Naive thymus-derived CD4-positive, alpha-beta T cell (primary cell): ENCODE measurements at regions not wholly inside any gene's neighbourhood (a gene's known extent, or its start where the extent isn't known, plus 50 kb on each side); places are given as distances from the start of the nearest gene placed in this dataset.
"Not testable (repeated sequence)": the region's sequence is repeated elsewhere in the genome, so short reads cannot be mapped to it uniquely, and the experiment has no call there.

Experiments
- ATAC-seq: fragments of 150-1000 bp; cut with Tn5 transposase; 2 replicates; pipeline ENCODE4 v1.10.0; 2021; ENCODE audit warnings: mild to moderate bottlenecking, moderate library complexity
- CTCF ChIA-PET: fragments of 350-600 bp; sonication (Branson Sonifier 250); formaldehyde crosslinking; loops from one replicate; lab custom pipeline; 2021; ENCODE audit warnings: antibody characterized with exemption; lab: Charles Lee
- POLR2A ChIA-PET: fragments of 350-600 bp; sonication (Branson Sonifier 250); formaldehyde crosslinking; loops from one replicate; lab custom pipeline; 2021; ENCODE audit warnings: antibody characterized with exemption, inconsistent platforms; lab: Charles Lee
- DNase-seq, 9 donors: peaks; one replicate each; pipeline versions ENCODE4 v3.0.0 to v3.0.0-alpha.2; 2020 to 2022; ENCODE audit warnings: mixed read lengths in 1 of 9
- H3K27ac ChIP-seq: one replicate; pipeline ENCODE4 v1.7.0; 2013; ENCODE audit warnings: mild to moderate bottlenecking, low read depth, low read length, moderate library complexity
- H3K27me3 ChIP-seq, 2 donors: one replicate each; pipeline ENCODE4 v1.7.0; 2013; ENCODE audit warnings: low read length in 2 of 2, mild to moderate bottlenecking in 2 of 2, moderate library complexity in 2 of 2; ENCODE audit not compliant: control insufficient read depth in 2 of 2, insufficient read depth in 2 of 2
- H3K36me3 ChIP-seq, 3 experiments: 1 replicate in 2 of 3; 2 replicates in 1 of 3; pipeline ENCODE4 v1.7.0; 2013; ENCODE audit warnings: low read length in 3 of 3, mild to moderate bottlenecking in 3 of 3, moderate library complexity in 1 of 3; ENCODE audit not compliant: insufficient read depth in 3 of 3, control insufficient read depth in 2 of 3
- H3K4me1 ChIP-seq, 2 donors: one replicate each; pipeline ENCODE4 v1.7.0; 2013; ENCODE audit warnings: low read length in 2 of 2, mild to moderate bottlenecking in 2 of 2, moderate library complexity in 1 of 2; ENCODE audit not compliant: control insufficient read depth in 2 of 2, insufficient read depth in 2 of 2
- H3K4me3 ChIP-seq: 2 replicates; pipeline ENCODE4 v1.7.0; 2013; ENCODE audit warnings: mild to moderate bottlenecking, low read length
- H3K9me3 ChIP-seq, 3 experiments: 1 replicate in 2 of 3; 2 replicates in 1 of 3; pipeline ENCODE4 v1.7.0; 2013; ENCODE audit warnings: low read length in 3 of 3; ENCODE audit not compliant: control insufficient read depth in 2 of 3
- H3K27ac Mint-ChIP-seq, 9 donors: one replicate each; pipeline ENCODE4 v1.8.0; 2020 to 2022; ENCODE audit warnings: mixed read lengths in 9 of 9, mild to moderate bottlenecking in 8 of 9, moderate library complexity in 5 of 9, inconsistent platforms in 2 of 9
- H3K27me3 Mint-ChIP-seq, 5 donors: one replicate each; pipeline ENCODE4 v1.8.0; 2021 to 2022; ENCODE audit warnings: mixed read lengths in 5 of 5, mild to moderate bottlenecking in 1 of 5
- H3K36me3 Mint-ChIP-seq, 5 donors: one replicate each; pipeline ENCODE4 v1.8.0; 2020 to 2022; ENCODE audit warnings: mixed read lengths in 5 of 5, mild to moderate bottlenecking in 3 of 5, inconsistent platforms in 1 of 5
- H3K4me1 Mint-ChIP-seq, 7 donors: one replicate each; pipeline ENCODE4 v1.8.0; 2020 to 2022; ENCODE audit warnings: mixed read lengths in 7 of 7, mild to moderate bottlenecking in 3 of 7, inconsistent platforms in 1 of 7
- H3K4me3 Mint-ChIP-seq, 10 donors: one replicate each; pipeline ENCODE4 v1.8.0; 2020 to 2022; ENCODE audit warnings: mild to moderate bottlenecking in 10 of 10, mixed read lengths in 10 of 10, moderate library complexity in 6 of 10, inconsistent platforms in 2 of 10
- H3K9me3 Mint-ChIP-seq, 11 donors: one replicate each; pipeline ENCODE4 v1.8.0; 2020 to 2022; ENCODE audit warnings: mixed read lengths in 11 of 11, mild to moderate bottlenecking in 4 of 11, inconsistent platforms in 1 of 11, moderate library complexity in 1 of 11
- intact Hi-C, 2 donors: fragments of 100-400 bp; cut with micrococcal nuclease; formaldehyde crosslinking; loops; one replicate each; pipeline ENCODE4 v1.15.1; 2023

GRCh38 chr1:47602491-47602890 lies 164.6 kb downstream of the FOXD2 start:
- H3K9me3 ChIP-seq, DNase-seq, intact Hi-C loops, H3K27ac ChIP-seq, ATAC-seq, H3K27ac Mint-ChIP-seq, H3K4me3 Mint-ChIP-seq, H3K27me3 ChIP-seq, POLR2A ChIA-PET, H3K4me1 Mint-ChIP-seq, H3K36me3 ChIP-seq, H3K4me1 ChIP-seq, CTCF ChIA-PET, H3K4me3 ChIP-seq: not testable (repeated sequence)
- H3K27me3 Mint-ChIP-seq = peaks cover 3 to 57% (median 35%) of the 10 kb centered on the region in 5 donors
- peaks cover 9 to 77% (median 35%) of the 10 kb centered on the region in 11 donors for H3K9me3 Mint-ChIP-seq
- peaks cover 0 to 18% (median 0%) of the 10 kb centered on the region in 5 donors for H3K36me3 Mint-ChIP-seq

- H3K27ac ChIP-seq, H3K36me3 ChIP-seq, intact Hi-C loops, H3K27ac Mint-ChIP-seq, ATAC-seq, H3K4me3 Mint-ChIP-seq, DNase-seq, H3K4me3 ChIP-seq, H3K9me3 ChIP-seq, H3K27me3 ChIP-seq, CTCF ChIA-PET, POLR2A ChIA-PET, H3K4me1 Mint-ChIP-seq, H3K4me1 ChIP-seq: not testable (repeated sequence)
- peaks cover 4 to 78% (median 29%) of the 10 kb centered on the region in 11 donors for H3K9me3 Mint-ChIP-seq
- H3K27me3 Mint-ChIP-seq = peaks cover 0 to 49% (median 27%) of the 10 kb centered on the region in 5 donors
- H3K36me3 Mint-ChIP-seq = peaks cover 0 to 11% (median 0%) of the 10 kb centered on the region in 5 donors
Measured at GRCh38 chr1:47604869-47605268, 167.0 kb downstream of the FOXD2 start.

GRCh38 chr1:47608296-47608875 lies 170.5 kb downstream of the FOXD2 start:
- ATAC-seq (no peak), DNase-seq (no peak)
- Mint-ChIP-seq H3K36me3 (no peaks in the 10 kb centered on the region), H3K4me3 (no peak overlapping the region), H3K27me3 (peaks cover 0 to 28% (median 27%) of the 10 kb centered on the region in 5 donors), H3K27ac (no peak overlapping the region), H3K4me1 (no peaks in the 10 kb centered on the region), H3K9me3 (peaks cover 0 to 49% (median 12%) of the 10 kb centered on the region in 11 donors)
- Histone ChIP-seq H3K36me3 (no peaks in the 10 kb centered on the region), H3K9me3 (no peaks in the 10 kb centered on the region), H3K4me1 (no peaks in the 10 kb centered on the region), H3K27me3 (no peaks in the 10 kb centered on the region), H3K27ac (no peak overlapping the region), H3K4me3 (no peak overlapping the region)
- ChIA-PET CTCF (no interaction called here), POLR2A (no interaction called here)
- intact Hi-C loops = no loop called here

DNA sequence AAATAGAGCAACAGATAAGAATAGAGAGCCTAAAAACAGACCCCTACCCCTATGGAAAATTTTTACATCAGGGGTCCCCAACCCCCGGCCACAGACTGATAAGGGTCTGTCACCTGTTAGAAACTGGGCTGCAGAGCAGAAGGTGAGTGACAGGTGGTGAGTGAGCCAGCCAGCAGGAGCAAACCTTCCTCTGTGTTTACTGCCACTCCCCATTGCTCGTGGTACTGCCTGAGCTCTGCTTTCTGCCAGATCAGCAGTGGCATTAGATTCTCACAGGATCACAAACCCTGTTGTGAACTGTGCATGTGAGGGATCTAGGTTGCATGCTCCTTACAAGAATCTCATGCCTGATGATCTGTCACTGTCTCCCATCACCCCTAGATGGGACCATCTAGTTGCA lies 174.1 kb downstream of the FOXD2 start:
- CTCF ChIA-PET = no interaction called here

DNA sequence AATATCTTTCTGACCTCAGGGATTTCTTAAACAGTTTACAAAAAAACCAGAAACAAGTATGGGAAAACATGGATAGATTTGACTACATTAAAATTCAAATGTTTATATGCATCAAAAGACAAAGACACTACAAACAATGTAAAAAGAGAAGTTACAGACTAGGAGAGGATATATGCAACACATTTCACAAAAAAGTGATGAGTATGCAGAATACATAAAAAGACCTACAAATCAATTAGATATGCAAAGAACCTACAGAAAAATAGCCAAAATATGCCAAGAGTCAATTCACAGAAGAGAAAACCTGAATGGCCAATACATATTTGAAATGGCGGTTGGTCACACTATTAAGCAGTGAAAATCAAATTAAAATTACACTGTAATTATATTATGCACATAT lies 175.0 kb downstream of the FOXD2 start:
- H3K4me1 ChIP-seq = no peaks in the 10 kb centered on the region
- no peaks in the 10 kb centered on the region for H3K9me3 ChIP-seq
- H3K27me3 ChIP-seq = no peaks in the 10 kb centered on the region
- H3K36me3 Mint-ChIP-seq = no peaks in the 10 kb centered on the region
- POLR2A ChIA-PET = no interaction called here
- H3K27ac Mint-ChIP-seq = no peak overlapping the region
- no peaks in the 10 kb centered on the region for H3K36me3 ChIP-seq
- DNase-seq (no peak), ATAC-seq (no peak)
- intact Hi-C loops = no loop called here
- H3K27me3 Mint-ChIP-seq = peaks cover 0 to 30% (median 19%) of the 10 kb centered on the region in 5 donors
- no peak overlapping the region for H3K27ac ChIP-seq
- H3K9me3 Mint-ChIP-seq = peaks cover 0 to 16% (median 4%) of the 10 kb centered on the region in 11 donors
- CTCF ChIA-PET = no interaction called here
- H3K4me3 ChIP-seq = no peak overlapping the region
- no peak overlapping the region for H3K4me3 Mint-ChIP-seq
- H3K4me1 Mint-ChIP-seq = peaks cover 0 to 2% (median 0%) of the 10 kb centered on the region in 7 donors

More for the DNA sequence above, 174.1 kb downstream of the FOXD2 start:
- ATAC-seq (no peak), DNase-seq (no peak)
- Histone ChIP-seq H3K4me1 (no peaks in the 10 kb centered on the region), H3K36me3 (no peaks in the 10 kb centered on the region), H3K27ac (no peak overlapping the region), H3K27me3 (no peaks in the 10 kb centered on the region), H3K4me3 (no peak overlapping the region), H3K9me3 (no peaks in the 10 kb centered on the region)
- no peak overlapping the region for H3K4me3 Mint-ChIP-seq
- POLR2A ChIA-PET = interaction anchor here (0.6 kb wide), 1 partner anchor 177 kb away, joined by 4 read pairs; no protein-coding TSS in a partner anchor
- peaks cover 0 to 24% (median 18%) of the 10 kb centered on the region in 5 donors for H3K27me3 Mint-ChIP-seq
- no peaks in the 10 kb centered on the region for H3K4me1 Mint-ChIP-seq
- no peak overlapping the region for H3K27ac Mint-ChIP-seq
- H3K36me3 Mint-ChIP-seq = no peaks in the 10 kb centered on the region
- H3K9me3 Mint-ChIP-seq = peaks cover 0 to 20% (median 7%) of the 10 kb centered on the region in 11 donors
- intact Hi-C loops = no loop called here

- intact Hi-C loops = no loop called here
- CTCF ChIA-PET = no interaction called here
Measured at GRCh38 chr1:47616036-47616435, 178.2 kb downstream of the FOXD2 start.

DNA sequence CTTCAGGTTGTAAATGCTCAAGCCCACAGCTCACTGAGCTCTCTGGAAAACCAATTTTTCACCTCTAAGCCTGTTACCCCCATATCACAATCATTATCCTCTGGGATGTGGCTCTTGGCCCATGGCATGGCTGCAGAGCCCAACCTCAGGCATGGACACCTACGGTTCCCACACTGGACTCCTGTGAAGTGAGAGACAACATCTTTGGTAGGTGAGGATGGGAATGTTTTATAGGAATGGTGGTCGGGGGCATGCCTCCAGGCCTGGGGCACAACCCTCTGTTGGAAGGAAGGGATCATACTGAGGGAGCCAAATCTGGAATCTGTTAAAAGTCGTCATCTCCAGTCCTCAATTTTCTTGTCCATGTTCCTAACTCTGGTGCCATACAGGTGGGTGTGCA lies 179.1 kb downstream of the FOXD2 start:
- ChIA-PET CTCF (no interaction called here), POLR2A (no interaction called here)
- DNase-seq (no peak), ATAC-seq (no peak)
- no peaks in the 10 kb centered on the region for H3K9me3 ChIP-seq
- H3K27me3 ChIP-seq = no peaks in the 10 kb centered on the region
- Mint-ChIP-seq H3K9me3 (peaks cover 0 to 3% (median 0%) of the 10 kb centered on the region in 11 donors), H3K4me3 (no peak overlapping the region), H3K36me3 (no peaks in the 10 kb centered on the region), H3K27ac (peak overlapping the region in 1 of 9 donors; percentile 13), H3K4me1 (peaks cover 0 to 2% (median 0%) of the 10 kb centered on the region in 7 donors), H3K27me3 (peaks cover 0 to 25% (median 11%) of the 10 kb centered on the region in 5 donors)
- no peaks in the 10 kb centered on the region for H3K36me3 ChIP-seq
- H3K4me1 ChIP-seq = no peaks in the 10 kb centered on the region
- no peak overlapping the region for H3K4me3 ChIP-seq
- no peak overlapping the region for H3K27ac ChIP-seq
- intact Hi-C loops = no loop called here

More at GRCh38 chr1:47616036-47616435, 178.2 kb downstream of the FOXD2 start:
- DNase-seq = no peak
- Mint-ChIP-seq H3K27ac (no peak overlapping the region), H3K4me3 (no peak overlapping the region), H3K4me1 (peaks cover 0 to 2% (median 0%) of the 10 kb centered on the region in 7 donors), H3K9me3 (peaks cover 0 to 2% (median 0%) of the 10 kb centered on the region in 11 donors), H3K36me3 (no peaks in the 10 kb centered on the region), H3K27me3 (peaks cover 0 to 25% (median 10%) of the 10 kb centered on the region in 5 donors)
- Histone ChIP-seq H3K27ac (no peak overlapping the region), H3K4me1 (no peaks in the 10 kb centered on the region), H3K36me3 (no peaks in the 10 kb centered on the region), H3K4me3 (no peak overlapping the region), H3K9me3 (no peaks in the 10 kb centered on the region), H3K27me3 (no peaks in the 10 kb centered on the region)
- POLR2A ChIA-PET = no interaction called here
- no peak for ATAC-seq
